Eye (tissue), 1 donor: ENCODE measurements at regions not wholly inside any gene's neighbourhood (a gene's known extent, or its start where the extent isn't known, plus 50 kb on each side); places are given as distances from the start of the nearest gene placed in this dataset.

Experiments
- DNase-seq: peaks from one replicate; pipeline ENCODE4 v3.0.0-alpha.2; 2015

DNA sequence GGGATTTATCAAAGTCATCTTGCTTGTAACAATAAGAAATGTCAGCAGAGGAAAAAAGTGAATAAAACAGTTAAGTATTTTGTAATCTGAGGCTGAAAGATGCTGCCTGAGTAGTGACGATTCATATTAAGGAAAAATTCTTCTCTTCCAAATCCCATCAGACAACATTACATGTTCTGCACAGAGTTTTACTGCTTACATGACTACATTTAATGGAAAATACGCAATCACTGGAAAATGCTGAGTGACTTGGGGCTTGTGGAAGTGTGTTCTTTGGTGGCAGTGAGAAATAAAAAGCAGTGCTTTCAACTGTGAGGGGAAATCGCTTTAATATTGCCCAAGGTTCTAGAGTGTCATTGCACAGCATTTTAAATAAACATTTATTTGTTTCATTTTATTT is 1025.2 kb upstream of the GOT2 start:
- no peak for DNase-seq

DNA sequence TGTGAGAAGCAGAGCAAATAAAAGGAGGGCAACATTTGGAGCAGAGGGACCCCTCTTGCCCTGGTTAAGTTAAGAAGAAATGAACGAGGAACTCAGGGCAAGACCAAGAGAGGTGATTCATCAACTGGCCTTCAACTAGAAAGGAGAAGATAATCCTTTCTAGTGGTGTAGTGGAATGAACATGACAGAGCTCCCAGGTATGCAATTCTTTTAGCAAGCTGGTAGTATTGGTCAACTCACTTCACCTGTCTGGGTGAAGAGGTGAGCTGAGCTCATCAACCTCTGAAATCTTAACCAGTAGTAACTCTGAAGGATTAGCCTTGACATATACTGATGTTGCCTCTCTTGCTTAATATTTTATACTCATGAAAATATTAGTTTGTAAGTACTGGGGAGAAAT is 1024.7 kb upstream of the GOT2 start:
- no peak for DNase-seq

DNA sequence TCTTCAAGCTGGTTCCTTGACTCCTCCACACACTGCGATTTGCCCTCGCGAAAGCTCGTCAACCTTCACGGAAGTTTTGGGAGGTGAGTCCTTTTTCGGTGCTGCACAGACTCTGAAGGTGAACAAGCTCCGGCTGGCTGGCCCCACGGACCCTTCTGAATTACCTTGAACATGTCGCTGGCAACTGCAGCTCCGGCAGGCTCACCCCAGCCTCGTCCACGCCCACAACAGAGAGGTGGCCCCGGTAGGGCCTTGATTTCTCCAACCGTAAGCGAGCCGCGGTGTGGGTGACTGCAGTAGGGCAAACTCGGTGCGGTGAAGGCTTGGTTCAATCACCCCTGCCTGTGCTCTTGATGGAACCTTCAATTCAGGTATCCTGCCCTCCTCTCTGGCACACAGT is 1020.7 kb upstream of the GOT2 start:
- DNase-seq: no peak

DNA sequence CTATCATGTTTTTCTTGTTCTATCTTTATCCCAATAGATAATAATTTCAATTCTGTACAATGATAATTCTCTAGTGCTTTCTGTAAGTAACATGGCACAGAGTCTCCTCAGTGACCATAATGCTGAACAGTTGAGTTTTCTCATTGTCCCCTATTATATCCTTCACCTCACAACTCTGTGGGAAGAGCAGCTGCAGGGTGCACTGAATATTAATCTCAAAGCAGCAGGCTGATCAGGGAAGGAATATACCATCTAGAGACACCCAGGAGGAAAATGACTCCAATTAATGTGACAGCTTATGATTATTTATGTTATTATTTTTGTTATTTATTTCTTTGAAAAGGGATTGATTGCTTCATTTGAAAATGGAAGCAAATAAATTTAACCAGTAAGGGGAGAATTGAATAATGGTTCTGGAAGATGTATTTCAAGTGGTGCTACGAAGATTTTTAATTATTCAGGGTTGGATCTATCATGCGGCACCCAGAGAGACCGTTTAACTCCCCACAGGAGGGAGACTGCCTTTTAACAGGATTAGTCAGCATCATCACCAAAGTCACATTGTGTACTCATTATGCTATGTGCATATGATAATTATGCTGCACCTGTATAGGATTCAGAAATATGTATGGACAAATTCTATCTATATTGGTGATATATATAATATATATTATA is 1015.7 kb upstream of the GOT2 start:
- DNase-seq: no peak

DNA sequence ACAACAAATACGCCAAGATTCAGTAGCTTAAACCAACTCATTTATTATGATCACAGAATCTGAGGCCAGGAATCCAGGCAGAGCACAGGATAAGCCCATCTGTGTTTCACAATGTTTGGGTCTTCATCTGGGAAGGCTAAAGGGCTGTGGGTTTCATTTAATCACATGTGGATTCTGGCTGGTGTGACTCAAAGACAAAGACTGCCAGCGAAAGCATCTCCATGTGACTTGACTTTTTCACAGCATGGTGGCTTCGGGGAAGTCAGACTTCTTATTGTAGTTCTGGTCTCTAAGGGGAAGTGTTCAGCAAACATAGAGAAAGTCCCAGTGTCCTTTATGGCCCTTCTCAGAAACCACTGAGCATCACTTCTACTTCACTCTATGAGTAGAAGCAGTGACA is 1014.4 kb upstream of the GOT2 start:
- DNase-seq: no peak

DNA sequence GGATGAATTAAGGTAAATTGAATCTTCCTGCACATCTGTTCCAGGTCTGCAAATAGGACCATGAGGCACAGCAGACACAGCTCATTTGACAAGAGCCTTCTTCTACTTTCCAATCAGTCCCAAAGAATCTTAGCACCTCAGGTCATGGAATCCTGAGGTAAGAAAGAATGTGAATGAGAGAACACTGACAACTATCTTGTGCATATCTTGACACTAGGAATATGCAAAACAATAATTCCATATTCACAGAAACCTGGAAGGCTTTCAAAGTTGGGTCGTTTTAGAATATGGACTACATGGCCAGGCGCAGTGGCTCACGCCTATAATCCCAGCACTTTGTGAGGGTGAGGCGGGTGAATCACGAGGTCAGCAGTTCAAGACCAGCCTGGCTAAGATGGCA is 1009.4 kb upstream of the GOT2 start:
- DNase-seq: no peak

DNA sequence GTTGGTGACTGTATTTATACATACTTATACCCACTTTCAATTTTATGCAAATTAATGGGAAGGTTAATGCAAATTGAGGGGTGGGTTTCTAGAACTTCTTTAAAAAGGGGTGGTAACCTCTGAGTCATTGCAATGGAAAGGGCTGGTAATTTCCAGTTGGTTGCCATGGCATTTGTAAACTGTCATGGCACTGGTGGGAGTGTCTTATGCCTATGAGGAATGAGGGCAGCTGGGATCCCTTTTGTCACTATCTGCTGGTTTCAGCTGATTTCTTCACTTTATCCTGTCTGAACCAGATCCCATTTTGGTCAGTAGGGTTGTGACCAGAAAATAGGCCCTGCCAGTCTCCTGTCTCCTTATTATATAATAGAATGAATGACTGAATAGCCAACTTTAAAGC is 1006.7 kb upstream of the GOT2 start:
- DNase-seq: no peak

DNA sequence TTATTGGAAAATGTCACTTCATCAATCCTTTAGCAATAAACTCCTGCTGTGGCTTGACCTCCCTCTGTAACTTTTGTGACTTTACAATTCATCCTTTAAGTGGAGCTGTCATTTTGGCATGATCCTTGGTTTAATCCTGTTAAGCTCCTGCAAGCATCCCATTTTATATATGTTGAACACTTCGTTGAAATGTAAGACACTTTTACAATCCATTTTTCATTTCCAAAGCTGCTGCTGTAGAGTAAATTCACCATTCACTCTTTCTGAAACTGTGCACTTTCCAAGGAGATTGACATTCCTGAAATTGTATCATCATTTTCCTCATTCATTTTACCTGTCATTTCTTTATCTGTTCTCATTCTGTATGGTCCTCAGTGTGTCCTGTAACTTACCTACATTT is 1003.2 kb upstream of the GOT2 start:
- DNase-seq: no peak

DNA sequence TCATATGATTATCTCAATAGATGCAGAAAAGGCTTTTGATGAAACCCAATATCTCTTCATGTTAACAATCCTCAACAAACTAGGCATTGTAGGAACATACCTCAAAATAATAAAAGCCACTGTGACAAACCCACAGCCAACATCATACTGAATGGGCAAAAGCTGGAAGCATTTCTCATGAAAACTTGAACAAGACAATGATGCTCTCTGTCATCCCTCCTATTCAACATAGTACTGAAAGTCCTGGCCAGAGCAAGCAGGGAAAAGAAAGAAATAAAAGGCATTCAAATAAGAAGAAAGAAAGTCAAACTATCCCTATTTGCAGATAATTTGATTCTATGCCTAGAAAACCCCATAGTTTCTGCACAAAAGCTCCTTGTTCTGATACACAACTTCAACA is 999.2 kb upstream of the GOT2 start:
- DNase-seq: no peak

DNA sequence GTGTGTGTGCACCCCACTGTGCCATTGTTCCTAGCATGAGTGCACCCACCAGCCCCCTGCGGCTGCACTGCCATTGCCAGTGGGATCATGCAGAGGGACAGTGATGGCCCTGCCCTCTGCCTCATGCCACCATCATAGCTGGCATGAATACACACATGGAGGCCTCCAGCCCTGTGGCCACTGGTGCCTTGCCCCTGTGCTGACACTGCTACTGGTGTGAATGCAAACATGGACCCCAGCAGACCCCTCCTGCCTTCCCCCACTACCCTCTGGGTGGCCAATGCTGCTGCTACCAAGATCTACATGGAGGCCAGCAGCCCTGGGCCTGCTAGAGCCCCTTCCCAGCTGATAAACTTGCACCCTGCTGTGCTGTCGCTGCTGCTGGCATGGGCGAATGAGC is 995.5 kb upstream of the GOT2 start:
- DNase-seq: no peak

DNA sequence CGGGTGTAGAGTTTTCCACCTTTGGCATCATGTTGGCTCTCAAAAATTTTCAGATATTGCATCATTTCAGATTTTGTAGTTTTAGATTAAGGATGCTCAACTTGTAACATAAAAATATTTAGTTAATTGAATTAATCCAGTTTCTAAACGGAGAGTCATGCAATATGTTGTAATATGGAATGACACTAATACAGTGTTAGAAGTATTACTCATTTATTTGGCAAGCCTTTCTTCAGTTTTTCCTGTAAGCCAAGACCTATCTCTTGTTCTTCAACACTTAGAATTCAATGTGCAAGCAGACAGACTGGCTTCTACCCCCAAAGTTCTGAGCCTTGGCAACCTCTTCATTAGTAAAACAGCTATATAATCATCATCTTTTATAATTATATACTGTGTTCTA is 985.0 kb upstream of the GOT2 start:
- no peak for DNase-seq

DNA sequence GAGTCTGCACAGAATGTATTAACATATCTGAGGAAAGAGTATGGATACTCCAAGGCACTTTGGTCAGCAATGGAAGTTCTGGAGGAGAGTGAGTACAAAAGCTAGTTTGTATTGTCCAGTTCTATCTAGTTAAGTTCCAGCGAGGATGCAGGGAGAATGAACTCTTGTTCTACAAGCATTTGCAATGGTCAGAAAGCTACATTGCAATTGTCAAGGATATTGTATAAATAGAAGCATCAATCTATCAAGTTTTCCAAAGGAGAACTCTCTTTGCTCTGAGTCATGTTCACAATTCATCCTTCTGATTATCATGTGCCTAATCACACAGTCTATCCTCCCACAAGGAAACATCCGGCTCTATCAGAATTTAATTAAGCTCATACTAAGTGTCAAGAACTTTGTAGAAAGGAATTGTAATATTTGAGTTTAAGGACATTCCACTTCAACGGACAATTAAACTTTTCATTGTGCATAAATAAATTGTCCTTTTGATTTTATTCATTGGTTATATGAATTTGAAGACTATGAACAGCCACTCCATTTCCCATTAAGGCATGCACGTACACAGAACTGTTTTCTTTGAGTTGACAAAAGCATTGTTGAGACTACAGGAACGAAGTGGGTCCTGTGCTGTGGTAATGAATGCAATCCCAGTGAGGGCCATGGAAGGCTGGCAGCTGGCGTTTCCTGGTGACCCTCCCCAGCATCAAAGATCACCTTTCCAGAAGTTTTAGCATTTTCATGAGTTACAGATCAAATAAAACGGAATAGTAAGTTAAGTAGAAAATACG is 973.5 kb upstream of the GOT2 start:
- DNase-seq: no peak

DNA sequence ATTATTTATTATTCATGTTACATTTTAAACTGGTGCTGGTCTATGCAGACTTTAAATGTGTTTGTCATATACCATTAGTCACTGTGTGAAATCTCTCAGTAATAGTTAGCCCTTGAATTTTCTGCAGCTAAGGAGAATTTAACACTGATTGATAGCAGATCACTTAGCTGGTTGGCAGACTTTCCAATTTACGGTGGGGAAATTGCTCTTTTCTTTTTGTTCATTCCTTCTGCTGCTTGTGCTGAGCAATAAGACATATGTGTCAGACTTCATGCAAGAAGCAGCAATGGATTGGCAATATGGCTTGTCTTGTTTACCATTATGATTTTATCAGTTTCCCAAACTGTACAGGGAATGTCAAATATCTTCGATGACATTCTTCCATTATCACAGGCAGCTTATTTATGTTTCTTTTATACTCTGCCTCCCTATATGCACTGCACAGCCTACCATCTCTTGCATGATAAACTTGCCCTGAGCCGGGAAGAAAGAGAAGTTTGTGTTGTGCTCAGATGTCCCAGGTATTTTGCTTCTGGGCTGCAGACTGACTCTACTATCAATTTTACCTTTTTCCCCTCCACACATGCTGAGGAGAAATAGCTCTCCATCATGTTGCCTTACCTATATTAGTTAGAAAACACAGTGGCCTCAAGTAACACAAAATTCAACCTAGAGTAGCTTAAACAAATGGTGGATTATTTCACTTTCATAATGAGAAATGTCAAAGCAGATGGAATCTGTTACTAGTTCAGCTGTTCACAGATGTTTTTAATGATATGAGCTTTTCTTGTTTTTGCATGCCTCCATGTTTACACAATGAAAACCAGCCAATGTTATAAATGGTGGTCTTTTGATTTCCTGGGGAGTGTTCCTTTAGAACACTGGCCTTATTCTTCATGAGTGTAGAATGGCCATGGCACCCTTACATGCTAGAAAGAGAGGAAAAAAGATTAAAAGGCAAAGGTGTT is 968.1 kb upstream of the GOT2 start:
- DNase-seq: peak; percentile 23

DNA sequence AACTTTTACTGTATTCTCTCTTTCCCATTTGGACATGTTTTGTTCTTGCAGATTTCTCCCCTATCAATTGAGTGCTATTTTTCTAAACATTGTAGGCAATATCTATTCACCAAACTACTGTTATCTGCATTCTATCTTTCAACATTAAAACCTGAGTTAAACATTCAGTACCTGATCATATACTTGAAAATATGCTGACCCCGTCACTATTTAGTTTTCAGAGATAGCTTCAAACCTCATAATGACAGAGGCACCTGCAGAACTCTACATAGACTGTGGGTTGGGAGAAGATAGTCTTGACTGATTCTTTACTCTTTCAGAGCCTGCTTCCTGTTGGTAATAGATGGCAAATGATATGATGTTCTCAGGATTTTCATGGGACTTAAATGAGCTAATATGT is 965.7 kb upstream of the GOT2 start:
- no peak for DNase-seq

DNA sequence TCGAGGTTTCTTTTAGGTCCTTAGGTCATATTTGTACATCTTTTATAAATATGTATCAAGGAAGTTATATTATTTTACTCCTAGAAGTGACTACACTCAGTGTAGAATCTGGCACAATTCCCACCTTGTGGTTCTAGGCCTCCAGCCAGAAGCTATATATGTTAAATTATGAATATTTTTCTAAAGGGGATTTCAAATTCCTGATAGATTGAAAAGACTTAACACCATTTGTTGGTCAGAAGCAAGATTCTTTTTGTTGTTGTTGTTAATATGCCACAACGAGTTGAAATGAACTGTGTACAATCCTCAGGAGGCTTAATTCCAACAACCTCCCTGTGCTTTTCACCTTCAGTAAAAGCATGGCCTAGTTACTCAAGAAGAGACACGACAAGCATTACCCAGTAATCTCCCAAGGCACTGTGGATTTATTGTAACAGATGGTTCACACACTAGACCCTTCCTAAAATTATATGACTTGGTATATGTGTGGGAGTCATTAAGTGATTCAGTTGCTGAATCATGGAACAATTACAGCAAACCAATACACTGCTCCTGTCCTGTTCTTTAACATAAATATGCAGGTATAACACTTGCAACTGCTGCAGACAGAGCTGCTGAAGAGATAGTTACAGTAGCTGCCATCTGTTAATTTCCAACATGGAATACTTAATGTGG is 964.4 kb upstream of the GOT2 start:
- DNase-seq: peak; percentile 48

DNA sequence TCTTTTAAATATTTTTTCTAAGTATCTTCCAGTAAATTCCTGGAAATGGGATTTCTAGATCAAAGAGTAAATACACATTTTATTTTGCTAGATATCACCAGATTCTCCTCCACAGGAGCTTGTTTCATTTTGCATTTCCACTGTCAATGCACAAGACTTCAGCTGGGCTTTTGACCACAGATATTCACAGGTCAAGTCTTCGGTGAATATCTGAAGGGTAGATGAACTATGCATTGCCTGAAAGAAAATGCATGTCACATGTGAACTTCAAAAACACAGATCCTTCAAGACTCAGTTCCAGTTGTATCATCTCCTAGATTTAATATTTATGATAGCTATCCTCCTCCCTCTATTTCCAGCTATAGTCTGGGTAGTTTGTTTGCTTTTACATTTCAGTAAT is 963.6 kb upstream of the GOT2 start:
- peak; percentile 4 for DNase-seq

DNA sequence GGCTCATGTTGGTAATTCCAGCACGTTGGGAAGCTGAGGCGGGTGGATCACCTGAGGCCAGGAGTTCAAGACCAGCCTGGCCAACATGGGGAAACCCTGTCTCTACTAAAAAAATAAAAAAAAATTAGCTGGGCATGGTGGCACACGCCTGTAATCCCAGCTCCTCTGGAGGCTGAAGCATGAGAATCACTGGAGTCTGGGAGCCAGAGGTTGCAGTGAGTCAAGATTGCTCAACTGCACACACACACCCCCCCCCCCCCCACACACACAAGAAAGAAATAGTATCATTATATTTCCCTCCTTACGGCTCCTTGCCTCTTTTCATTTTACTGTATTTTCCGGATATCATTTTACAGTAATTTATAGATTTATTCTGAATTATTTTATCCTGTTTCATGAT is 963.1 kb upstream of the GOT2 start:
- DNase-seq: no peak

DNA sequence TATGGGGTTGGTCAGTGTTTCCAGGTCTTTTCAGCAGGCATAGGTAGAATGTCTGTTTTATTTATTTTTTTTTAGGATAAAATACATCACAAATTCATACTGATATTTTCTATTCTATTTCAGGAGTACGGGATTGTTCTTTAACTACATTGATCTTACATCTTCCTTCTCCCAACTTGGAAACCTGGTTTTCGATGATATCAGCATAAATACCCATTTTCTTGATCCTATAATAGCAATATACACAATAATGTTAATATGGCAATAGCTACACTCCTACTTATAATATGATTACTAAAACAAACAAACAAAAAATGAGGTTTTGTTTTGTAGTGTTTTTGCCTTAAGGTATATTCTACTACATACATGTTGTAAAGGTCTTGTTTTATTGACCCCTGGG is 962.4 kb upstream of the GOT2 start:
- no peak for DNase-seq

DNA sequence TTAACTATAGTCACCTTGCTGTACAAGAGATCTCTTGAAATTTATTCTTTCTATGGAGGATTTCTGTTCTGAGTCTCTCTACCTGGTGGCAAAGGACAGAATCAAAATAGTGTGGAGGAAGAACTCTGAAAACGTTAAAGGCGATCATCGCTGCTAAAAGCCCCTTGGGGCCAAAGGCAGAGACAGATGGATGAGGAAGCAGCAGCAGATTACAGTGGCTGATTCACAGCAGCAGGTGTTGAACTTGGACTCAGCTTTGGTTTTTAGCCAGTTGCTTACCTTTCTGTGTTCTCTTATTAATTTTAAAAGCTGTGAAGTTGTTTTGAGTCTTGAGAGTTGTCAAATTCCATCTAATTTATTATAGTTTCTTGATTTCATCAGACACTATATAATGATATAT is 956.1 kb upstream of the GOT2 start:
- peak; percentile 39 for DNase-seq

DNA sequence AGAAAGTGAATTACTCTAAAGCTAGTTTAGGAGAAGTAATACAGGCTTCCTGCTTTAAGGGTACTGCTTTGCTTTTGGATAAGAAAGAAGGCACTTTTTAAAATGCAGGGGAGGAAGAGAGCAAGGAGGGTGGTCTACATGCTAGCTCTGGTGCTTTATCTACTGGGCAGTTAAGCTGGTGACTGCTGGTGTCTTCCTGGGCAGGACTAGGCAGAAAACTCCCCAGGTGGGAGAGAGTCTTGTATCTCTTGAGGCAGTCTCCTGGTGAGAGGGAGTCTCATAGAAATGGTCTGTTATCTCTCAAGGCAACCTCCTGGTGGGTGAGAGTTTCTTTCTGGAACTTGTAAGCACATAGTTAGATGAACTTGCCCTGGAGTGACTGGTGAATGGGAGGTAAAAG is 953.9 kb upstream of the GOT2 start:
- no peak for DNase-seq

DNA sequence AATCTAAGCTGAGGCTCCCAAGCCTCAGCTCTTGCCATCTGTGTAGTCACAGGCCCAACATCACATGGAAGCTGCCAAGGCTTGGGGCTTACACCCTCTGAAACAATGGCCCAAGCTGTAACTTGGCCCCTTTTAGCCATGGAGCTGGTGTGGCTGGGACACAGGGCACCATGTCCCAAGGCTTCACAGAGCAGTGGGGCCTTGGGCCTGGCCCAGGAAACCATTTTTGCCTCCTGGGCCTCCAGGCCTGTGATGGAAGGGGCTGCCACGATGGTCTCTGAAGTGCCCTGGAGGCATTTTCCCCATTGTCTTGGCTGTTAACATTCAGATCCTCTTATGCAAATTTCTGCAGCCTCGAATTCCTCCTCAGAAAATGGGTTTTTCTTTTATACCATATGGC is 952.3 kb upstream of the GOT2 start:
- no peak for DNase-seq

DNA sequence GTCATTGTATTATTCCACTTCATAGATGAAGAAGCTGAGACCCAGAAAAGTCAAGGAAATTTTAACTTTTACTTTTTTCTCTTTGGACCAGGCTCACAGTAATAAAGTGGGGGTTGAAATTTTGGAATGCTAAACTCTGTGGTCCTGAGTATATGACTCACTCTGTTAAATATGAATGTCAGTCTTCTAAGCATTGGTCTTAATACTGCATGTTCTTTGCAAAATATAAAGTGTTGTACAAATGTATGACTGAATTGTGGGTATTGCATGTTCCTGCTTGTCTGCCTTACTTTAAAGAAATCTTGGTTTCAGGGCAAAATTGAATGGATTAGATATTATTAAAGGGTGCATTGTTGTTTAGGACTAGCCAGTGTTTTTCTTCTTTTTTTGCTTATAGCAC is 950.8 kb upstream of the GOT2 start:
- no peak for DNase-seq

DNA sequence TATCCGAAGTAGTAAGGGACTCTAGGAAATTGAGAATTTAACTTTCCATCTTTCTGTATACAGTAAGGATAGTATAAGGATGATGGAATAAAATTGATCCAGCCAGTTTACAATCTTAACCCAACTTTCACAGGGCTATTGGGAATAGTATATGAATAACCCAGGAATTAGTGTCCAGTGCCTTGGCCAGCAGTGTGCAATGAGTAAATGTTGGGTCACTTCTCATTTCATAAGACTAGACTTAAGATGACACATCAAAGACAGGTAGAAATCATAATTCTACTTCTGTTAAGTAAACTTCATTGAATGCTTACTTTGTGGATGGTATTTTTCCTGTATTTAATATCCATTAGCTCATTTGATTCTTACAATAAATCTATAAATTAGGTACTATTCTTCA is 949.6 kb upstream of the GOT2 start:
- DNase-seq: no peak
